SK-N-SH (cell line): ENCODE measurements at regions not wholly inside any gene's neighbourhood (a gene's known extent, or its start where the extent isn't known, plus 50 kb on each side); places are given as distances from the start of the nearest gene placed in this dataset.

Experiments
- CTCF ChIA-PET: fragments of 300-600, 350-600 bp; formaldehyde crosslinking; extraction: SDS; loops from one replicate; lab custom pipeline; 2021; lab: Yijun Ruan, JAX
- POLR2A ChIA-PET: fragments of 350-600 bp; sonication (Branson Sonifier 250); formaldehyde crosslinking; extraction: SDS; loops from one replicate; lab custom pipeline; 2020; ENCODE audit warnings: antibody characterized with exemption, inconsistent platforms; lab: Yijun Ruan, JAX
- DNase-seq: peaks from one replicate; pipeline ENCODE4 v3.0.0; 2012
- H2AFZ ChIP-seq: fragments of 200-600 bp; sonication (generic); 2 replicates; pipeline ENCODE4 v1.8.1; 2016; ENCODE audit warnings: antibody characterized with exemption, mild to moderate bottlenecking, low read depth
- H3F3A ChIP-seq: fragments of 200-600 bp; sonication (generic); replicated peaks from 2 replicates; pipeline ENCODE3; 2016; ENCODE audit warnings: antibody characterized with exemption, mild to moderate bottlenecking; ENCODE audit not compliant: insufficient read depth
- H3K27ac ChIP-seq, 2 experiments: fragments of 200-500 bp in 1 of 2; fragments of 200-600 bp in 1 of 2; sonication (Bioruptor generic) in 1 of 2; sonication (generic), shearing (Covaris generic) in 1 of 2; 2 replicates each; pipeline versions ENCODE4 v1.5.1 to v1.6.1; 2014 to 2016; ENCODE audit warnings: low read depth in 2 of 2, inconsistent platforms in 1 of 2, low read length in 1 of 2, mild to moderate bottlenecking in 1 of 2, mixed read lengths in 1 of 2
- H3K27me3 ChIP-seq: fragments of 200-600 bp; sonication (generic), shearing (Covaris generic); 2 replicates; pipeline ENCODE4 v1.6.1; 2016; ENCODE audit warnings: mixed run types; ENCODE audit not compliant: insufficient read depth
- H3K36me3 ChIP-seq, 2 experiments: fragments of 200-500 bp in 1 of 2; fragments of 200-600 bp in 1 of 2; sonication (Bioruptor generic) in 1 of 2; sonication (generic) in 1 of 2; replicated peaks in 1 of 2; 2 replicates each; pipeline versions ENCODE3 to v1.5.1; 2014 to 2016; ENCODE audit warnings: low read length in 1 of 2, mild to moderate bottlenecking in 1 of 2; ENCODE audit not compliant: insufficient read depth in 2 of 2, control insufficient read depth in 1 of 2
- H3K4me1 ChIP-seq, 2 experiments: fragments of 200-500 bp in 1 of 2; fragments of 200-600 bp in 1 of 2; sonication (Bioruptor generic) in 1 of 2; sonication (generic), shearing (Covaris generic) in 1 of 2; 2 replicates each; pipeline versions ENCODE4 v1.5.1 to v1.6.1; 2014 to 2016; ENCODE audit warnings: low read depth in 1 of 2, low read length in 1 of 2, mixed run types in 1 of 2; ENCODE audit not compliant: insufficient read depth in 2 of 2, control insufficient read depth in 1 of 2
- H3K4me2 ChIP-seq: fragments of 200-600 bp; sonication (generic), shearing (Covaris generic); 2 replicates; pipeline ENCODE4 v1.6.1; 2017; ENCODE audit warnings: mixed run types
- H3K4me3 ChIP-seq, 2 experiments: fragments of 200-500 bp in 1 of 2; fragments of 200-600 bp in 1 of 2; sonication (Bioruptor generic) in 1 of 2; sonication (generic), shearing (Covaris generic) in 1 of 2; 2 replicates each; pipeline versions ENCODE4 v1.5.1 to v1.8.1; 2014 to 2016; ENCODE audit warnings: low read depth in 2 of 2, inconsistent platforms in 1 of 2, low read length in 1 of 2, mild to moderate bottlenecking in 1 of 2, mixed read lengths in 1 of 2, moderate library complexity in 1 of 2
- H3K79me2 ChIP-seq: fragments of 200-600 bp; sonication (generic); 2 replicates; pipeline ENCODE4 v1.8.1; 2017; ENCODE audit warnings: mild to moderate bottlenecking; ENCODE audit not compliant: insufficient read depth
- H3K9ac ChIP-seq: fragments of 200-600 bp; sonication (generic); 2 replicates; pipeline ENCODE4 v1.6.1; 2017; ENCODE audit warnings: mixed run types
- H3K9me2 ChIP-seq: fragments of 200-600 bp; sonication (generic); 2 replicates; pipeline ENCODE4 v1.6.1; 2017; ENCODE audit warnings: mixed run types
- H3K9me3 ChIP-seq: fragments of 200-600 bp; sonication (generic); 2 replicates; pipeline ENCODE4 v1.6.1; 2017; ENCODE audit warnings: mixed run types, mild to moderate bottlenecking, moderate library complexity
- H4K20me1 ChIP-seq: fragments of 200-600 bp; sonication (generic); 2 replicates; pipeline ENCODE4 v1.6.1; 2017; ENCODE audit warnings: mild to moderate bottlenecking, mixed run types; ENCODE audit not compliant: insufficient read depth
- CHD2 ChIP-seq: fragments of 150-350 bp; IDR thresholded peaks from 2 replicates; pipeline ENCODE4 v1.6.1; 2018; ENCODE audit warnings: low read length; ENCODE audit not compliant: partially characterized antibody
- ELF1 ChIP-seq: IDR thresholded peaks from 2 replicates; pipeline ENCODE4 v1.4.0; 2012
- FOSL2 ChIP-seq: IDR thresholded peaks from 2 replicates; pipeline ENCODE4 v1.4.0; 2012; ENCODE audit warnings: low read depth, mild to moderate bottlenecking, moderate library complexity, borderline replicate concordance
- FOXJ3 ChIP-seq: sonication (generic); formaldehyde crosslinking; IDR thresholded peaks from 2 replicates; pipeline ENCODE4 v1.5.1; 2020; ENCODE audit warnings: mild to moderate bottlenecking, missing genetic modification reagents
- GABPA ChIP-seq: IDR thresholded peaks from 2 replicates; pipeline ENCODE4 v1.4.0; 2012; ENCODE audit warnings: low read depth, mild to moderate bottlenecking
- MXI1 ChIP-seq: IDR thresholded peaks from 2 replicates; pipeline ENCODE4 v1.6.1; 2012; ENCODE audit warnings: mild to moderate bottlenecking, low read depth, low read length, improper control_type of control experiment
- NFIC ChIP-seq: IDR thresholded peaks from 2 replicates; pipeline ENCODE4 v1.4.0; 2012; ENCODE audit warnings: borderline replicate concordance
- PBX3 ChIP-seq: IDR thresholded peaks from 2 replicates; pipeline ENCODE4; 2012
- POLR2AphosphoS5 ChIP-seq: IDR thresholded peaks from 2 replicates; pipeline ENCODE4 v1.6.1; 2012; ENCODE audit warnings: low read depth, low read length
- RAD21 ChIP-seq: IDR thresholded peaks from 2 replicates; pipeline ENCODE4 v1.6.1; 2012; ENCODE audit warnings: mild to moderate bottlenecking, low read length
- RFX5 ChIP-seq: IDR thresholded peaks from 2 replicates; pipeline ENCODE4 v1.6.1; 2012; ENCODE audit warnings: mild to moderate bottlenecking, improper control_type of control experiment, low read length
- RXRA ChIP-seq: IDR thresholded peaks from 2 replicates; pipeline ENCODE4 v1.4.0; 2012; ENCODE audit warnings: low read depth, mild to moderate bottlenecking, borderline replicate concordance
- SIN3A ChIP-seq: IDR thresholded peaks from 2 replicates; pipeline ENCODE4 v1.6.1; 2012; ENCODE audit warnings: low read depth, mild to moderate bottlenecking, low read length, moderate library complexity, borderline replicate concordance
- SMC3 ChIP-seq: IDR thresholded peaks from 2 replicates; pipeline ENCODE4 v1.6.1; 2012; ENCODE audit warnings: low read depth, low read length, improper control_type of control experiment
- TAF1 ChIP-seq: IDR thresholded peaks from 2 replicates; pipeline ENCODE4 v1.6.1; 2012; ENCODE audit warnings: low read depth, mild to moderate bottlenecking, low read length, moderate library complexity, borderline replicate concordance
- TCF12 ChIP-seq: IDR thresholded peaks from 2 replicates; pipeline ENCODE4 v1.4.0; 2012
- USF2 ChIP-seq: fragments of 150-350 bp; IDR thresholded peaks from 2 replicates; pipeline ENCODE4 v1.6.1; 2017; ENCODE audit warnings: antibody characterized with exemption, low read length, low read depth, borderline replicate concordance
- WGBS: methylation state at CpG from one replicate; pipeline ENCODE4 v1.1.6; 2017; ENCODE audit warnings: low lambda C conversion rate; 5-methylcytosine and 5-hydroxymethylcytosine counted together

GRCh38 chr22:27105142-27106025 is 448.0 kb downstream of the MIAT start:
- DNase-seq = no peak
- TF ChIP-seq ELF1 = no peak
- TF ChIP-seq FOSL2 = 0 out of 2 replicates have a peak, but pooled peaks have one; percentile 5
- H3K9ac ChIP-seq = no peak overlapping the region
- POLR2A ChIA-PET = no interaction called here
- peaks cover 3 to 33% of the 10 kb centered on the region in 2 experiments; a peak in 2 of 4 replicates for H3K4me1 ChIP-seq
- 54% methylated on average over 9 of the region's 11 CpGs for WGBS
- no peaks in the 10 kb centered on the region for H3K36me3 ChIP-seq
- H3K79me2 ChIP-seq = no peaks in the 10 kb centered on the region
- no peaks in the 10 kb centered on the region for H3K9me3 ChIP-seq
- H4K20me1 ChIP-seq = no peaks in the 10 kb centered on the region
- no peak overlapping the region for H3K4me2 ChIP-seq
- CTCF ChIA-PET = no interaction called here
- peaks cover 26% of the 10 kb centered on the region; the same call in 1 of the 2 replicates for H3K27me3 ChIP-seq
- H2AFZ ChIP-seq = no peak overlapping the region
- no peaks in the 10 kb centered on the region for H3K9me2 ChIP-seq
- H3K4me3 ChIP-seq = no peak overlapping the region
- H3K27ac ChIP-seq = peak overlapping the region in 1 of 2 experiments; percentile 40; a peak in 1 of 4 replicates
- H3F3A ChIP-seq = peaks cover 13% of the 10 kb centered on the region

- H4K20me1 ChIP-seq = no peaks in the 10 kb centered on the region
- no peaks in the 10 kb centered on the region for H3K36me3 ChIP-seq
- peaks cover 13% of the 10 kb centered on the region for H3F3A ChIP-seq
- H3K27me3 ChIP-seq = peaks cover 10% of the 10 kb centered on the region; the same call in 1 of the 2 replicates
- ChIA-PET CTCF (interaction anchor here (1.3 kb wide), 1 partner anchor 74 kb away, joined by 3 read pairs; no protein-coding TSS in a partner anchor), POLR2A (no interaction called here)
- H3K9ac ChIP-seq = no peak overlapping the region
- H3K4me1 ChIP-seq = peaks cover 12 to 37% of the 10 kb centered on the region in 2 experiments; a peak in 2 of 4 replicates
- H2AFZ ChIP-seq = no peak overlapping the region
- WGBS = 100% methylated on average over 2 of the region's 4 CpGs
- no peaks in the 10 kb centered on the region for H3K9me3 ChIP-seq
- H3K4me2 ChIP-seq = no peak overlapping the region
- peak overlapping the region in 1 of 2 experiments; percentile 79; a peak in 1 of 4 replicates for H3K27ac ChIP-seq
- TF ChIP-seq USF2 (no peak), MXI1 (no peak), RXRA (no peak), TAF1 (no peak)
- DNase-seq = no peak
- no peaks in the 10 kb centered on the region for H3K79me2 ChIP-seq
- H3K9me2 ChIP-seq = no peaks in the 10 kb centered on the region
- H3K4me3 ChIP-seq = no peak overlapping the region
Measured at GRCh38 chr22:27106985-27107384, 449.6 kb downstream of the MIAT start.

- DNase-seq = no peak
- Histone ChIP-seq H3K4me2 (no peak overlapping the region), H3F3A (peaks cover 15% of the 10 kb centered on the region), H3K4me3 (no peak overlapping the region), H3K27me3 (peaks cover 6% of the 10 kb centered on the region; the same call in 1 of the 2 replicates), H3K27ac (peak overlapping the region in 1 of 2 experiments; percentile 79; a peak in 2 of 4 replicates), H3K79me2 (no peaks in the 10 kb centered on the region), H3K9me3 (no peaks in the 10 kb centered on the region), H4K20me1 (no peaks in the 10 kb centered on the region), H3K9ac (no peak overlapping the region), H2AFZ (no peak overlapping the region), H3K36me3 (no peaks in the 10 kb centered on the region), H3K9me2 (no peaks in the 10 kb centered on the region), H3K4me1 (peaks cover 12 to 37% of the 10 kb centered on the region in 2 experiments; a peak in 2 of 4 replicates)
- ChIA-PET CTCF (interaction anchor here (1.3 kb wide), 1 partner anchor 75 kb away, joined by 3 read pairs; no protein-coding TSS in a partner anchor), POLR2A (interaction anchor here (1.1 kb wide), 1 partner anchor 10 kb away, joined by 4 read pairs; no protein-coding TSS in a partner anchor)
- 23% methylated on average over 2 of the region's 2 CpGs for WGBS
- no peak for TF ChIP-seq SIN3A
- no peak for TF ChIP-seq PBX3
- TF ChIP-seq TCF12 = no peak
- TF ChIP-seq FOXJ3 (CRISPR knock-in tag) = no peak
- no peak for TF ChIP-seq CHD2
- TF ChIP-seq NFIC = no peak
- no peak for TF ChIP-seq SMC3
- no peak for TF ChIP-seq RFX5
- TF ChIP-seq MXI1 = no peak
- TF ChIP-seq RXRA = no peak
- TF ChIP-seq POLR2AphosphoS5 = no peak
- no peak for TF ChIP-seq TAF1
- no peak for TF ChIP-seq GABPA
- TF ChIP-seq FOSL2 = no peak
- TF ChIP-seq RAD21 = no peak
Measured at GRCh38 chr22:27107386-27107785, 450.0 kb downstream of the MIAT start.
